HCT116 (cell line): ENCODE measurements at regions not wholly inside any gene's neighbourhood (a gene's known extent, or its start where the extent isn't known, plus 50 kb on each side); places are given as distances from the start of the nearest gene placed in this dataset.

Experiments used
- ATAC-seq: fragments of 200-7000 bp; cut with Tn5 transposase; 2 replicates; pipeline ENCODE4 v1.9.1; 2020; ENCODE audit warnings: mild to moderate bottlenecking, moderate library complexity
- BruUV-seq: library from RNA; stranded (reverse); fragments of 400-500 nt; replicated peaks from 2 replicates; lab custom pipeline; 2021; lab: Mats Ljungman, UMichigan
- CTCF ChIA-PET: fragments of 300-600 bp; sonication (Branson Sonifier 250); formaldehyde crosslinking; loops from one replicate; lab custom pipeline; 2021; ENCODE audit warnings: antibody characterized with exemption; lab: Charles Lee
- POLR2A ChIA-PET: fragments of 300-600, 350-600 bp; sonication (Branson Sonifier 250); formaldehyde crosslinking; loops from one replicate; lab custom pipeline; 2021; ENCODE audit warnings: antibody characterized with exemption; lab: Charles Lee
- RAD21 ChIA-PET, 2 experiments: fragments of 300-600 bp; sonication (Branson Sonifier 250); formaldehyde crosslinking; loops; one replicate each; lab custom pipeline; 2023; ENCODE audit warnings: low total read pairs in 2 of 2; ENCODE audit not compliant: uncharacterized antibody in 2 of 2, unreplicated experiment in 2 of 2, low non-redundant PET in 1 of 2; lab: Charles Lee
- DNase-seq: peaks from one replicate; pipeline ENCODE4 v3.0.0-alpha.2; 2010; ENCODE audit warnings: low read depth, low spot score
- H2AFZ ChIP-seq: fragments of 200-600 bp; shearing (Covaris generic), sonication (generic); 2 replicates; pipeline ENCODE4 v1.6.1; 2017; ENCODE audit warnings: low read depth, mixed run types, mixed read lengths, antibody characterized with exemption, low read length; ENCODE audit not compliant: poor library complexity, severe bottlenecking
- H3K27ac ChIP-seq: 2 replicates; pipeline ENCODE4 v1.5.1; 2012; ENCODE audit warnings: low read depth, low read length
- H3K27me3 ChIP-seq: fragments of 200-600 bp; sonication (generic); 2 replicates; pipeline ENCODE4 v1.6.1; 2016; ENCODE audit warnings: mixed run types, low read length, mixed read lengths; ENCODE audit not compliant: insufficient read depth
- H3K36me3 ChIP-seq, 2 experiments: fragments of 200-500 bp in 1 of 2; fragments of 200-600 bp in 1 of 2; sonication (Bioruptor generic) in 1 of 2; sonication (generic) in 1 of 2; 2 replicates each; pipeline versions ENCODE4 v1.5.1 to v1.6.1; 2014 to 2016; ENCODE audit warnings: low read length in 2 of 2, inconsistent platforms in 1 of 2, mixed read lengths in 1 of 2, mixed run types in 1 of 2; ENCODE audit not compliant: insufficient read depth in 2 of 2, control insufficient read depth in 1 of 2
- H3K4me1 ChIP-seq, 2 experiments: fragments of 200-600 bp in 1 of 2; sonication (generic) in 1 of 2; 2 replicates each; pipeline versions ENCODE4 v1.5.1 to v1.6.1; 2012 to 2017; ENCODE audit warnings: low read length in 2 of 2, inconsistent platforms in 1 of 2, mild to moderate bottlenecking in 1 of 2, mixed read lengths in 1 of 2, mixed run types in 1 of 2, moderate library complexity in 1 of 2; ENCODE audit not compliant: insufficient read depth in 2 of 2, control insufficient read depth in 1 of 2
- H3K4me2 ChIP-seq: fragments of 200-600 bp; sonication (generic); 2 replicates; pipeline ENCODE4 v1.6.1; 2017; ENCODE audit warnings: mixed run types, low read length, mixed read lengths
- H3K4me3 ChIP-seq, 2 experiments: fragments of 200-600 bp in 1 of 2; sonication (generic) in 1 of 2; replicated peaks in 1 of 2; 2 replicates each; pipeline ENCODE4 v1.5.1; 2011 to 2016; ENCODE audit warnings: low read length in 2 of 2, control low read depth in 1 of 2, low read depth in 1 of 2, mild to moderate bottlenecking in 1 of 2, mixed read lengths in 1 of 2, mixed run types in 1 of 2
- H3K79me2 ChIP-seq: fragments of 200-600 bp; sonication (generic); 2 replicates; pipeline ENCODE4 v1.6.1; 2017; ENCODE audit warnings: mild to moderate bottlenecking, mixed run types, low read length, moderate library complexity, mixed read lengths; ENCODE audit not compliant: insufficient read depth
- H3K9ac ChIP-seq: fragments of 200-600 bp; sonication (generic); 2 replicates; pipeline ENCODE4 v1.6.1; 2016; ENCODE audit warnings: low read length, mixed read lengths
- H3K9me2 ChIP-seq: fragments of 200-600 bp; sonication (generic), shearing (Covaris generic); 2 replicates; pipeline ENCODE4 v1.6.1; 2017; ENCODE audit warnings: mixed run types, mild to moderate bottlenecking, moderate library complexity; ENCODE audit not compliant: insufficient read depth
- H3K9me3 ChIP-seq, 2 experiments: fragments of 200-500 bp in 1 of 2; fragments of 200-600 bp in 1 of 2; sonication (Bioruptor generic) in 1 of 2; sonication (generic) in 1 of 2; 2 replicates each; pipeline ENCODE4 v1.6.1; 2014 to 2017; ENCODE audit warnings: low read length in 2 of 2, mixed read lengths in 2 of 2, inconsistent platforms in 1 of 2, low read depth in 1 of 2, mild to moderate bottlenecking in 1 of 2, mixed run types in 1 of 2, moderate library complexity in 1 of 2; ENCODE audit not compliant: control insufficient read depth in 1 of 2, insufficient read depth in 1 of 2
- H4K20me1 ChIP-seq: fragments of 200-600 bp; sonication (generic), shearing (Covaris generic); 2 replicates; pipeline ENCODE4 v1.6.1; 2017; ENCODE audit warnings: mixed run types, mild to moderate bottlenecking, moderate library complexity; ENCODE audit not compliant: insufficient read depth
- ATF3 ChIP-seq: IDR thresholded peaks from 2 replicates; pipeline ENCODE4 v1.6.1; 2012
- CBX3 ChIP-seq: IDR thresholded peaks from 2 replicates; pipeline ENCODE4 v1.6.1; 2012; ENCODE audit warnings: low read depth
- CTCF ChIP-seq, 3 experiments: fragments of 200-600 bp in 1 of 3; sonication (generic) in 1 of 3; IDR thresholded peaks in 2 of 3; conservative IDR thresholded peaks in 1 of 3; 2 replicates each; pipeline ENCODE4 v1.5.1; 2012 to 2017; ENCODE audit warnings: low read depth in 2 of 3, low read length in 2 of 3, antibody characterized with exemption in 1 of 3, borderline replicate concordance in 1 of 3, control low read depth in 1 of 3, mild to moderate bottlenecking in 1 of 3, mixed read lengths in 1 of 3, mixed run types in 1 of 3, moderate library complexity in 1 of 3; ENCODE audit not compliant: insufficient read depth in 1 of 3
- EGR1 ChIP-seq: IDR thresholded peaks from 2 replicates; pipeline ENCODE4 v1.6.1; 2012; ENCODE audit warnings: low read depth
- FOSL1 ChIP-seq: IDR thresholded peaks from 2 replicates; pipeline ENCODE4 v1.6.1; 2012; ENCODE audit warnings: low read depth
- MAX ChIP-seq: IDR thresholded peaks from 2 replicates; pipeline ENCODE4 v1.6.1; 2012
- POLR2A ChIP-seq: IDR thresholded peaks from 2 replicates; pipeline ENCODE4 v1.7.0; 2011; ENCODE audit warnings: borderline replicate concordance; ENCODE audit not compliant: insufficient read depth, insufficient read length; ENCODE audit errors: extremely low read depth
- RAD21 ChIP-seq: IDR thresholded peaks from 2 replicates; pipeline ENCODE4 v1.6.1; 2012; ENCODE audit warnings: low read depth, mild to moderate bottlenecking
- SP1 ChIP-seq: IDR thresholded peaks from 2 replicates; pipeline ENCODE4 v1.6.1; 2012; ENCODE audit warnings: low read depth
- ZBTB33 ChIP-seq: IDR thresholded peaks from 2 replicates; pipeline ENCODE4 v1.6.1; 2011; ENCODE audit warnings: mild to moderate bottlenecking, low read length, moderate library complexity; ENCODE audit not compliant: insufficient replicate concordance; ENCODE audit errors: extremely low read depth
- ZNF274 ChIP-seq: fragments of 200-500 bp; sonication (Bioruptor generic); IDR thresholded peaks from 2 replicates; pipeline ENCODE4 v1.6.1; 2014; ENCODE audit warnings: mild to moderate bottlenecking, low read depth, low read length, inconsistent platforms
- intact Hi-C: fragments of 100-400 bp; cut with micrococcal nuclease; formaldehyde crosslinking; loops from 2 replicates; pipeline ENCODE4 v1.10.0; 2022

GRCh38 chr3:36303286-36303685 lies 77.0 kb upstream of the STAC start:
- no peak overlapping the region for H3K9ac ChIP-seq
- H3K4me3 ChIP-seq: no peak overlapping the region
- no peaks in the 10 kb centered on the region for H3K27me3 ChIP-seq
- BruUV-seq: no TSS peak
- no peak overlapping the region for H3K27ac ChIP-seq
- intact Hi-C loops: no loop called here
- no peak overlapping the region for H3K4me2 ChIP-seq
- H3K4me1 ChIP-seq: no peaks in the 10 kb centered on the region
- ChIA-PET RAD21 (no interaction called here), POLR2A (no interaction called here), CTCF (no interaction called here)
- H2AFZ ChIP-seq: no peak overlapping the region
- no peaks in the 10 kb centered on the region for H3K36me3 ChIP-seq
- DNase-seq (no peak), ATAC-seq (no peak)
- H3K9me2 ChIP-seq: no peaks in the 10 kb centered on the region
- 0 out of 4 replicates have a peak, but pooled peaks cover 0 to 3% of the 10 kb centered on the region in 2 experiments for H3K9me3 ChIP-seq
- no peaks in the 10 kb centered on the region for H3K79me2 ChIP-seq
- H4K20me1 ChIP-seq: no peaks in the 10 kb centered on the region
- TF ChIP-seq EGR1 (no peak), MAX (no peak), CTCF (IDR thresholded peaks at IDR 0.05 in 2 of 3, conservative IDR thresholded peaks at IDR 0.05 in 1 of 3; ENCODE audit: borderline replicate concordance in 1 of 3, insufficient read depth in 1 of 3, low read depth in 2 of 3, low read length in 2 of 3) (no peak)

GRCh38 chr3:36305929-36306520 lies 74.3 kb upstream of the STAC start:
- 0 out of 4 replicates have a peak, but pooled peaks cover 0 to 3% of the 10 kb centered on the region in 2 experiments for H3K9me3 ChIP-seq
- H3K9me2 ChIP-seq: no peaks in the 10 kb centered on the region
- no peak for ATAC-seq
- ChIA-PET RAD21 (no interaction called here), CTCF (no interaction called here), POLR2A (no interaction called here)
- H3K36me3 ChIP-seq: no peaks in the 10 kb centered on the region
- no peak overlapping the region for H3K4me2 ChIP-seq
- no peak for DNase-seq
- no peak overlapping the region for H2AFZ ChIP-seq
- H3K27ac ChIP-seq: no peak overlapping the region
- BruUV-seq: no TSS peak
- intact Hi-C loops: no loop called here
- no peak overlapping the region for H3K9ac ChIP-seq
- no peaks in the 10 kb centered on the region for H3K27me3 ChIP-seq
- no peaks in the 10 kb centered on the region for H3K79me2 ChIP-seq
- H3K4me1 ChIP-seq: no peaks in the 10 kb centered on the region
- H3K4me3 ChIP-seq: no peak overlapping the region
- no peaks in the 10 kb centered on the region for H4K20me1 ChIP-seq
- no peak for TF ChIP-seq SP1
- TF ChIP-seq POLR2A: no peak
- TF ChIP-seq ATF3: no peak
- no peak for TF ChIP-seq EGR1
- no peak for TF ChIP-seq CBX3
- no peak for TF ChIP-seq ZBTB33
- TF ChIP-seq MAX: no peak
- TF ChIP-seq RAD21: no peak
- TF ChIP-seq ZNF274: no peak
- TF ChIP-seq FOSL1: no peak
- TF ChIP-seq CTCF (IDR thresholded peaks at IDR 0.05 in 2 of 3, conservative IDR thresholded peaks at IDR 0.05 in 1 of 3; ENCODE audit: borderline replicate concordance in 1 of 3, insufficient read depth in 1 of 3, low read depth in 2 of 3, low read length in 2 of 3): no peak
